Keratinocyte (primary cell): ENCODE measurements at regions not wholly inside any gene's neighbourhood (a gene's known extent, or its start where the extent isn't known, plus 50 kb on each side); places are given as distances from the start of the nearest gene placed in this dataset.

ENCODE experiments used
- EZH2 ChIP-seq: IDR thresholded peaks from one replicate; pipeline ENCODE4 v1.6.1; 2012; ENCODE audit warnings: inconsistent platforms, mild to moderate bottlenecking, low read length, moderate library complexity
- TF ChIP-seq, protein P1 (sequence below), 3 experiments: IDR thresholded peaks in 1 of 3; conservative IDR thresholded peaks in 1 of 3; optimal IDR thresholded peaks in 1 of 3; 2 replicates in 2 of 3; 3 replicates in 1 of 3; pipeline versions ENCODE3 to v1.5.1; 2011; ENCODE audit warnings: low read length in 3 of 3, mild to moderate bottlenecking in 3 of 3, moderate library complexity in 2 of 3, control low read depth in 1 of 3, inconsistent platforms in 1 of 3; ENCODE audit not compliant: insufficient read depth in 2 of 3; ENCODE audit errors: extremely low read depth in 1 of 3

DNA sequence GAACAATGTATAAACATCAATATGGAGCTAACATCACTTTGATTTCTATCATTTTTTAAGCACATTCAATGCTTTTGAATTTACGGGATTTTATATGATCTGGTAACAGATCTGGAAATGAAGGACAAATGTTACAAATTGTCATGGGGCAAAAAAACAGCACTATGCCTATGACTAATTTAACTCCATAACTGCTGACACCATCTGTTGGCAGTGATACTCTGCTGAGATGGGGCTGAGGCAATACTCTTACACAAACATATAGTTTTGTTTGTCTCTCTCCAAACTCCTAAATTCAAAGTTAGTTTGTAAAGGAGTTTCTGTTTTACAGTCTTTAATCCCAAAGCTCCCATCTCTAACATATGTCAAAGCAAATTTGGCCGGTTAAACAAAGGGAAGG, 132.5 kb upstream of the FER start:
- TF ChIP-seq, protein P1, sequence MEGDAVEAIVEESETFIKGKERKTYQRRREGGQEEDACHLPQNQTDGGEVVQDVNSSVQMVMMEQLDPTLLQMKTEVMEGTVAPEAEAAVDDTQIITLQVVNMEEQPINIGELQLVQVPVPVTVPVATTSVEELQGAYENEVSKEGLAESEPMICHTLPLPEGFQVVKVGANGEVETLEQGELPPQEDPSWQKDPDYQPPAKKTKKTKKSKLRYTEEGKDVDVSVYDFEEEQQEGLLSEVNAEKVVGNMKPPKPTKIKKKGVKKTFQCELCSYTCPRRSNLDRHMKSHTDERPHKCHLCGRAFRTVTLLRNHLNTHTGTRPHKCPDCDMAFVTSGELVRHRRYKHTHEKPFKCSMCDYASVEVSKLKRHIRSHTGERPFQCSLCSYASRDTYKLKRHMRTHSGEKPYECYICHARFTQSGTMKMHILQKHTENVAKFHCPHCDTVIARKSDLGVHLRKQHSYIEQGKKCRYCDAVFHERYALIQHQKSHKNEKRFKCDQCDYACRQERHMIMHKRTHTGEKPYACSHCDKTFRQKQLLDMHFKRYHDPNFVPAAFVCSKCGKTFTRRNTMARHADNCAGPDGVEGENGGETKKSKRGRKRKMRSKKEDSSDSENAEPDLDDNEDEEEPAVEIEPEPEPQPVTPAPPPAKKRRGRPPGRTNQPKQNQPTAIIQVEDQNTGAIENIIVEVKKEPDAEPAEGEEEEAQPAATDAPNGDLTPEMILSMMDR (optimal IDR thresholded peaks at IDR 0.05 in 1 of 3, IDR thresholded peaks at IDR 0.05 in 1 of 3, conservative IDR thresholded peaks at IDR 0.05 in 1 of 3; ENCODE audit: extremely low read depth in 1 of 3, insufficient read depth in 2 of 3, low read length in 3 of 3), result no peak
- TF ChIP-seq EZH2, result no peak
